ENCODE measurements at regions not wholly inside any gene's neighbourhood (a gene's known extent, or its start where the extent isn't known, plus 50 kb on each side); places are given as distances from the start of the nearest gene placed in this dataset.

- Histone ChIP-seq H3K14ac (ENCODE audit: insufficient read length) (no peak overlapping the region), H2BK5ac (ENCODE audit: low read depth, low read length) (no peak overlapping the region), H2AFZ (ENCODE audit: low read length) (no peak overlapping the region), H3K36me3 (ENCODE audit: control insufficient read depth in 2 of 4, insufficient read depth in 4 of 4, low read length in 3 of 4) (no peaks in the 10 kb centered on the region), H4K5ac (ENCODE audit: insufficient read length, low read depth, low read length) (no peak overlapping the region), H3K4me3 (ENCODE audit: extremely low read depth in 1 of 4, insufficient read depth in 2 of 4, low read depth in 3 of 4, low read length in 4 of 4) (no peak overlapping the region), H3K79me2 (ENCODE audit: control insufficient read depth in 1 of 2, insufficient read depth in 2 of 2, low read length in 2 of 2) (no peaks in the 10 kb centered on the region), H3K23me2 (ENCODE audit: low read depth, low read length) (no peaks in the 10 kb centered on the region), H3K79me1 (ENCODE audit: low read depth, low read length) (no peaks in the 10 kb centered on the region), H2AK5ac (ENCODE audit: low read depth, low read length) (no peak overlapping the region), H3K9ac (replicated peaks in 1 of 4; ENCODE audit: extremely low read depth in 1 of 4, low read depth in 3 of 4, low read length in 3 of 4) (no peak overlapping the region), H2BK20ac (ENCODE audit: low read length) (no peak overlapping the region), H3K27ac (ENCODE audit: low read depth, low read length) (no peak overlapping the region), H4K20me1 (replicated peaks in 1 of 2; ENCODE audit: control insufficient read depth in 1 of 2, insufficient read depth in 2 of 2, low read length in 2 of 2) (no peaks in the 10 kb centered on the region), H3K4me2 (ENCODE audit: insufficient read depth in 1 of 2, low read depth in 2 of 2, low read length in 2 of 2) (no peak overlapping the region), H3K4me1 (replicated peaks in 1 of 4; ENCODE audit: control insufficient read depth in 3 of 4, insufficient read depth in 4 of 4, low read length in 3 of 4) (0 out of 7 replicates have a peak, but pooled peaks cover 0 to 2% (median 0%) of the 10 kb centered on the region in 4 experiments), H4K91ac (replicated peaks; ENCODE audit: insufficient read length, low read length) (no peak overlapping the region), H2BK15ac (ENCODE audit: low read length) (no peak overlapping the region), H3K23ac (ENCODE audit: insufficient read length) (no peak overlapping the region), H3K4ac (replicated peaks; ENCODE audit: insufficient read length, low read depth, low read length) (no peak overlapping the region), H4K8ac (ENCODE audit: extremely low read depth, insufficient read depth, low read length) (no peak overlapping the region), H2BK12ac (ENCODE audit: low read depth, low read length) (no peak overlapping the region), H2BK120ac (replicated peaks; ENCODE audit: low read depth, low read length) (no peak overlapping the region), H3K27me3 (replicated peaks in 1 of 4; ENCODE audit: control insufficient read depth in 3 of 4, extremely low read depth in 1 of 4, insufficient read depth in 3 of 4, low read length in 3 of 4) (no peaks in the 10 kb centered on the region), H3K56ac (replicated peaks; ENCODE audit: insufficient read length, low read depth, low read length) (no peak overlapping the region), H3K18ac (ENCODE audit: extremely low read depth, low read length) (no peak overlapping the region), H3K9me3 (ENCODE audit: insufficient read depth in 2 of 2, low read depth in 1 of 2, low read length in 1 of 2) (no peaks in the 10 kb centered on the region)
- TF ChIP-seq, protein P1, sequence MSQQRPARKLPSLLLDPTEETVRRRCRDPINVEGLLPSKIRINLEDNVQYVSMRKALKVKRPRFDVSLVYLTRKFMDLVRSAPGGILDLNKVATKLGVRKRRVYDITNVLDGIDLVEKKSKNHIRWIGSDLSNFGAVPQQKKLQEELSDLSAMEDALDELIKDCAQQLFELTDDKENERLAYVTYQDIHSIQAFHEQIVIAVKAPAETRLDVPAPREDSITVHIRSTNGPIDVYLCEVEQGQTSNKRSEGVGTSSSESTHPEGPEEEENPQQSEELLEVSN (IDR thresholded peaks at IDR 0.05) = no peak
- TF ChIP-seq HDAC2 (IDR thresholded peaks at IDR 0.05; ENCODE audit: borderline replicate concordance in 1 of 2, low read depth in 2 of 2, low read length in 2 of 2) = no peak
- TF ChIP-seq ZNF274 (IDR thresholded peaks at IDR 0.05; ENCODE audit: borderline replicate concordance, extremely low read depth, low read length) = no peak
- ChIA-PET CTCF (ENCODE audit: partially characterized antibody) (interaction anchor here (0.8 to 1.3 kb wide), 3 partner anchors 10 to 305 kb away, joined by 3 read pairs; no protein-coding TSS in a partner anchor), POLR2A (ENCODE audit: partially characterized antibody) (no interaction called here)
- WGBS, 2 experiments (ENCODE audit: extremely low coverage in 1 of 2, insufficient coverage in 1 of 2, insufficient read length in 1 of 2, insufficient replicate concordance in 2 of 2, low coverage in 1 of 2, low lambda C conversion rate in 2 of 2, missing lambda C conversion rate in 1 of 2) = 95% methylated on average over 7 of the region's 7 CpGs; no CpG with 5 or more reads in 1 of the 2 experiments
- FAIRE-seq (no peak), DNase-seq (ENCODE audit: low read depth in 1 of 2, low spot score in 2 of 2) (no peak)
Observed at GRCh38 chr2:6448893-6449292, 416.8 kb downstream of the CMPK2 start.

Measured in H1 (cell line).